GM21526 (cell line): ENCODE measurements at regions not wholly inside any gene's neighbourhood (a gene's known extent, or its start where the extent isn't known, plus 50 kb on each side); places are given as distances from the start of the nearest gene placed in this dataset.

Source experiments
- ATAC-seq: cut with Tn5 transposase; IDR thresholded peaks from one replicate; pipeline ENCODE4 v1.9.1; 2021; ENCODE audit warnings: moderate library complexity; ENCODE audit not compliant: unreplicated experiment, low FRiP score

DNA sequence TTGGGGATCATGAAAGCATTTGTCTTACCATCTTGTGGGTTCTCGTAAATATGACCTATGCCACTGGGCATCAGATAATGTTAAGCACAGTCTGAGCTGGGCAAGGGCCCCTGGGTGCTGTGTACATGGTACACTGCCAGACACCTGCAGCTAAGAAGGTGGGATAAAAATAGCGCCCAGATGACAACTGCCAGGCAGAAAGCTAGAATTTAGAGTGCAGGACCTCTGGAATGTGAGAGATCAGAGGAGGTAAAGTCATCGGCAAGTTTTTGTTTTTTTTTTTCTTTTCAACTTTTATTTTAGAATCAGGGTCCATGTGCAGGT, 53.8 kb upstream of the CYRIA start:
- ATAC-seq, result no peak

DNA sequence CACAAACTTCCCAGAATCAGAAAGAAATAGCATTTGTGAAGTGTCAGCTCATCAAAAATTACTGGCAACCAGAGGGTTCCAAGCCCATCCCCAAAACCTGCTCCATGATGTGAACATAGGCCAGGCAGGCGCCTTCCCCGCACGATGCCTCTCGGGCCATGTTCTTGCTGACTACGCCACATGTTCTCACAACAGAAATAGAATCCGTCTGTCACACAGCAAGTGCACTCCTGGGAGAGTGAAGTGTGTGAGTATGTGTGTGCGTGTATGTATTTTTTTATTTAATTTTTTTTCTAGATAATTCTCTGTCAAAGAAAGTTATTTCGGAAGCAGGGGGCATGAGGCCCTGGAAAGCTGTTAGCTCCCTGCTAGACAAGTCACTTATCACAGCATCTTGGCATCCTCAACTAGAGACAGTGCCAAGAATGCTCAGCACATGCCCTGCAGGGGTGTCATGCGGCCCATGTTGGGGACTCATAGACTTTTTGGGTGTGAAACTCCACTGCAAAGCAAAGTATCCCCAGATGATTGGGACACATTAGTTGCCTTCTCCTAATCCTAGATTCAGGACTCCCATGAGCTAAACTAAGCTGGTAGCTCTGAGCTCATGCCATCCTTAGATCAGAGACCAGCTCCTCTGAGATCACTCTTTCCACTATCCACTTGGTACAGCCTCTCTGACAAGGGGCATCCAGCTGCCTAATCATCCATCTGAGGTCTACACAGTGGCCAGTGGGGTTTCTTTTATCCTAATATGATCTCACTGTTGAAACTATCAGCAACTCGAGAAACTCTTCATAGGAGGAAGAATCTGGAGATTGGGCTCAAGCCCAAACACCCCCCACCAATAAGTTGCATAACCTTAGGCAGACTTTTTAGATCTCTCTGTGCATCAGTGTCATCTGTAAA, 53.2 kb upstream of the CYRIA start:
- no peak for ATAC-seq

DNA sequence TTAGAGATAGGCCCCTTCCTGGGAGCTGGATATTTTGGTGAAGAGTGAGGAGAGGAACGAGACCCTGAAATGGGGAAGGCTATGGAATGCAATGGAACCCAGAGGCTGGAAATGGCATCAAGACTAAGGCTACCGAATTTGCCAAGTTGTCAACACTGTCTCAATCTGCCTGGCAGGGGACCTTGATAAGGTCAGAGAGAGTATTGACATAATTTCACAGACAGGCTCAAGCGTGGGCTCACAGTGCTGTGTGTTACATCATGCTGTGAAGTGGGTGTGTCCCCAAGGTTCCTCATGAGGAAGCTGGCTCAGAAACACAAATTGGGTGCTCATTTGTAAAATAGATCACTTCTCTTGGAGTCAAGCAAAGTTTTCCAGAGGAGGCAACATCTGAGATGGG, 51.8 kb upstream of the CYRIA start:
- ATAC-seq, result no peak

DNA sequence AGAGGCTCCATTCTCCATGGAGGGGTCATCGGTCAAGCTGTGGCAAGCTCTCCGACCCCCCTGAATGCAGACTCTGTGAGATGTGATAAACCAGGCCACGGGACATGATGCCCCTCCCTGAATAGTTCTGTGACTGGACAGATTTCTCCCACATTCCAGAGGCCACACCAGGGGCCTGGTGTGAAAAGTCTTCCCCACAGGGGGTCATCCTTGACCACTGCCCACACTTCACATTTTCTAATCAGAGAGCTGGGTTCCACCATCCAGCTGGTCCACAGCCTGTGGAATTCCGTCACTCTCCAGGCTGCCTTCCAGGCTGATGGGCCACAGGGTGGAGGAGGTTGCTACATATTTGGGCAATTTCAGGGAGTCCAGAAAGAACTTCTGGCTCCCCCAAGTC, 51.3 kb upstream of the CYRIA start:
- no peak for ATAC-seq

DNA sequence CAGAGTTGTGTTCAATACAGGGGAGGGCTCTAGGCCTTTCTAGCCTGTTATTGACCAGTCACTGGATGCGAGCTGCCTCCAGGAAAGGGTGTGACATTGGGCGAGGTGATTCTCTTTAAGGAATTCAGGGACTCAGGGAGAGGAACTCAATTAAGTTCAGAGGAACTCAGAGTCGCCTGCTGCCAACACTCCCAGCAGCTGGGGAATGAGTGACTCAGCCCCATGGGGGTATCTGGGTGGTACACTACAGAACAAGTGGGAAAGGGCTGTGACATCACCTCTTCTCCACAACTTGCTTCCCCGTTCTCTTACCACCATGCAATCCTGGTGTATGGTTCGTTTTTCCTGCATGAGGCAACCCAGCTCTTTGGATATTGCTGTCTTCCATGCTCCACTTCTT, 50.4 kb upstream of the CYRIA start:
- ATAC-seq, result no peak
